ENCODE measurements at regions not wholly inside any gene's neighbourhood (a gene's known extent, or its start where the extent isn't known, plus 50 kb on each side); places are given as distances from the start of the nearest gene placed in this dataset.

GRCh38 chr6:114712129-114712662 lies 369.4 kb upstream of the HS3ST5 start:
- TF ChIP-seq SMC3 (IDR thresholded peaks at IDR 0.05; ENCODE audit: borderline replicate concordance, low read length) (no peak), SKIL (IDR thresholded peaks at IDR 0.05; ENCODE audit: low read depth, poor library complexity, severe bottlenecking) (no peak), RCOR1 (conservative IDR thresholded peaks at IDR 0.05; ENCODE audit: low read depth, low read length) (no peak), CEBPB (IDR thresholded peaks at IDR 0.05; ENCODE audit: borderline replicate concordance in 1 of 2, low read depth in 2 of 2, low read length in 2 of 2) (no peak), EZH2 (IDR thresholded peaks at IDR 0.05; ENCODE audit: borderline replicate concordance, control insufficient read depth, low read depth, low read length) (no peak), TARDBP (IDR thresholded peaks at IDR 0.05; ENCODE audit: borderline replicate concordance) (no peak), NBN (IDR thresholded peaks at IDR 0.05) (no peak)
- TF ChIP-seq, protein P1, sequence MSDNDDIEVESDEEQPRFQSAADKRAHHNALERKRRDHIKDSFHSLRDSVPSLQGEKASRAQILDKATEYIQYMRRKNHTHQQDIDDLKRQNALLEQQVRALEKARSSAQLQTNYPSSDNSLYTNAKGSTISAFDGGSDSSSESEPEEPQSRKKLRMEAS (IDR thresholded peaks at IDR 0.05; ENCODE audit: low read depth, low read length), result no peak
- TF ChIP-seq, protein P2, sequence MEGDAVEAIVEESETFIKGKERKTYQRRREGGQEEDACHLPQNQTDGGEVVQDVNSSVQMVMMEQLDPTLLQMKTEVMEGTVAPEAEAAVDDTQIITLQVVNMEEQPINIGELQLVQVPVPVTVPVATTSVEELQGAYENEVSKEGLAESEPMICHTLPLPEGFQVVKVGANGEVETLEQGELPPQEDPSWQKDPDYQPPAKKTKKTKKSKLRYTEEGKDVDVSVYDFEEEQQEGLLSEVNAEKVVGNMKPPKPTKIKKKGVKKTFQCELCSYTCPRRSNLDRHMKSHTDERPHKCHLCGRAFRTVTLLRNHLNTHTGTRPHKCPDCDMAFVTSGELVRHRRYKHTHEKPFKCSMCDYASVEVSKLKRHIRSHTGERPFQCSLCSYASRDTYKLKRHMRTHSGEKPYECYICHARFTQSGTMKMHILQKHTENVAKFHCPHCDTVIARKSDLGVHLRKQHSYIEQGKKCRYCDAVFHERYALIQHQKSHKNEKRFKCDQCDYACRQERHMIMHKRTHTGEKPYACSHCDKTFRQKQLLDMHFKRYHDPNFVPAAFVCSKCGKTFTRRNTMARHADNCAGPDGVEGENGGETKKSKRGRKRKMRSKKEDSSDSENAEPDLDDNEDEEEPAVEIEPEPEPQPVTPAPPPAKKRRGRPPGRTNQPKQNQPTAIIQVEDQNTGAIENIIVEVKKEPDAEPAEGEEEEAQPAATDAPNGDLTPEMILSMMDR (IDR thresholded peaks at IDR 0.05 in 2 of 3, conservative IDR thresholded peaks at IDR 0.05 in 1 of 3; ENCODE audit: control insufficient read depth in 2 of 3, extremely low read depth in 1 of 3, insufficient read depth in 1 of 3, low read depth in 3 of 3, low read length in 3 of 3), result no peak
